ENCODE measurements at regions not wholly inside any gene's neighbourhood (a gene's known extent, or its start where the extent isn't known, plus 50 kb on each side); places are given as distances from the start of the nearest gene placed in this dataset.

DNA sequence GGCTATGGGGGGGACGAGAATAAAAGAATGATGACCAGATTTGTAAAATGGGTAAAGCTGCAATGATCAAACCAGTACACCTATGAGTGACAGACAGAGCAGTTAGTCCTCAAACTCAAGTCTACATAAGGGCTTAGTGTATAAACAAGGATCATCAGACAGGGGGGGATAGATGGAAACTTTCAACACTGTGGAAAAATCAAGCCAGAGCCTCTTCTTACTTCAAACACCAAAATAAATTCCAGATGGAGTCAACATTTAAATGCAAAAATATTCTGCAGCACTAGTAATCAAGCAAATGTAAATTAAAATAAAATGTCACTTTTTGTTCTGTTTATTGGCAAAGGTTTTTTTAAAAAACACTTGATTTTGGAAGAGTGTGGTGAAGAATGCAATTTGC is 205.9 kb upstream of the RGMA start:
- no peak for DNase-seq
- H3K4me3 ChIP-seq (ENCODE audit: low read depth, low read length), result no peak overlapping the region
- no peak overlapping the region for H3K27ac ChIP-seq
- H3K27me3 ChIP-seq (replicated peaks), result no peaks in the 10 kb centered on the region
- TF ChIP-seq, protein P1, sequence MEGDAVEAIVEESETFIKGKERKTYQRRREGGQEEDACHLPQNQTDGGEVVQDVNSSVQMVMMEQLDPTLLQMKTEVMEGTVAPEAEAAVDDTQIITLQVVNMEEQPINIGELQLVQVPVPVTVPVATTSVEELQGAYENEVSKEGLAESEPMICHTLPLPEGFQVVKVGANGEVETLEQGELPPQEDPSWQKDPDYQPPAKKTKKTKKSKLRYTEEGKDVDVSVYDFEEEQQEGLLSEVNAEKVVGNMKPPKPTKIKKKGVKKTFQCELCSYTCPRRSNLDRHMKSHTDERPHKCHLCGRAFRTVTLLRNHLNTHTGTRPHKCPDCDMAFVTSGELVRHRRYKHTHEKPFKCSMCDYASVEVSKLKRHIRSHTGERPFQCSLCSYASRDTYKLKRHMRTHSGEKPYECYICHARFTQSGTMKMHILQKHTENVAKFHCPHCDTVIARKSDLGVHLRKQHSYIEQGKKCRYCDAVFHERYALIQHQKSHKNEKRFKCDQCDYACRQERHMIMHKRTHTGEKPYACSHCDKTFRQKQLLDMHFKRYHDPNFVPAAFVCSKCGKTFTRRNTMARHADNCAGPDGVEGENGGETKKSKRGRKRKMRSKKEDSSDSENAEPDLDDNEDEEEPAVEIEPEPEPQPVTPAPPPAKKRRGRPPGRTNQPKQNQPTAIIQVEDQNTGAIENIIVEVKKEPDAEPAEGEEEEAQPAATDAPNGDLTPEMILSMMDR (IDR thresholded peaks at IDR 0.05; ENCODE audit: low read depth, low read length, missing control alignments), result no peak
- H3K36me3 ChIP-seq (replicated peaks), result no peaks in the 10 kb centered on the region
- in situ Hi-C loops (cut with HindIII; ENCODE audit: low pct_ligation_motif_present, low sequenced_read_pairs), result no loop called here

DNA sequence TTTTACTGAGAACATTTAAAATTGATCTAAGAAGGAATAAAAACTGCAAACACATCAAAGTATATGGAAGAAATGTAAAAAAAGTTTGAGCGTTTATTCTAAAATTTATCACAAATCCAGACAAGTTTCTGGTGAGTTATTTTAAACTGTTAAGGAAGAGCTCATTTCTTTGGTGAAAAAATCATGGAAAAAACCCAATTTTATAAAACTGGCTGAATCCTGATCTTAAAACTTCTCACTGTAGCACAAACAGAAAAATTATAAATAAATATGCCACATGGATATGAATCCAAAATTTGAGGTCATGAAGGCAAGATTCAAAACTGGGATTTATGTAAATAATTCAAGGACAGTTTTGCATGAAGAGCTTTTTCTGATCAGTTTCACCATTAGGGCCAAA is 205.1 kb upstream of the RGMA start:
- in situ Hi-C loops (cut with HindIII; ENCODE audit: low pct_ligation_motif_present, low sequenced_read_pairs), result no loop called here
- Histone ChIP-seq H3K27me3 (replicated peaks) (no peaks in the 10 kb centered on the region), H3K4me3 (ENCODE audit: low read depth, low read length) (no peak overlapping the region), H3K36me3 (replicated peaks) (no peaks in the 10 kb centered on the region), H3K27ac (no peak overlapping the region)
- TF ChIP-seq, protein P1 (IDR thresholded peaks at IDR 0.05; ENCODE audit: low read depth, low read length, missing control alignments), result no peak
- no peak for DNase-seq

DNA sequence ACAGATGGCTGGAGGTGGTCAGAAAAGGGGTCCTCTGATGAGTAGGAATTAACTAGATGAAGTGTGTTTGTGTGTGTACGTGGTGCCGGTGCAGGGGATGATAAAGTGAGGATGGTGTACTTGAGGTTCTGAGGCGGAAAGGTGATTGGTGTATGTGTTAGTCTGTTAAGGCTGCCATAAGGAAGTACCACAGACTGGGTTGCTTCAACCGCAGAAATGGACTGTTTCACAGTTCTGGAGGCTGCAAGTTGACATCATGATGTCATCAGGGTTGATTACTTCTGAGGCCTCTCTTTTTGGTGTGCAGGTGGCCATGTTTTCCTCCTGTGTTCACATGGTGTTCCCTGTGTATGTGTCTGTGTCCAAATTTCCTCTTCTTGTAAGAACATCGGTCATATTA is 202.4 kb upstream of the RGMA start:
- TF ChIP-seq, protein P1 (IDR thresholded peaks at IDR 0.05; ENCODE audit: low read depth, low read length, missing control alignments), result no peak
- in situ Hi-C loops (cut with HindIII; ENCODE audit: low pct_ligation_motif_present, low sequenced_read_pairs), result no loop called here
- no peak overlapping the region for H3K4me3 ChIP-seq (ENCODE audit: low read depth, low read length)
- H3K27me3 ChIP-seq (replicated peaks), result no peaks in the 10 kb centered on the region
- DNase-seq, result no peak
- no peaks in the 10 kb centered on the region for H3K36me3 ChIP-seq (replicated peaks)
- no peak overlapping the region for H3K27ac ChIP-seq

DNA sequence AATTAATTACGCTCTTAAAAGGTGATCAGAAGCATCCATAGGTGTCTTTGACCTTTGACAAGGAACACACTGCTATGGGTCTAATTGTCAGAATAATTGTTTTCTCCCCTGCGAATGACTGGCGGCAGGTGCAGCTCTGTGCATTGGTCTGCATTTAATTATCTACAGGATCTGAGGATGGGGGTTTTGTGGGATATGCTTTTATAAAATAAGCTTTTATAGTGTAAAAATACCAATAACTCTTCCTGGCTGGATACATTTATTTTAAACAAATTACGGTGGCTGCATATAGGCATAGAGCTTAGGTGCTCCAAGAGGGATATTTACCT is 201.6 kb upstream of the RGMA start:
- DNase-seq, result no peak
- in situ Hi-C loops (cut with HindIII; ENCODE audit: low pct_ligation_motif_present, low sequenced_read_pairs), result no loop called here
- H3K27ac ChIP-seq, result no peak overlapping the region

DNA sequence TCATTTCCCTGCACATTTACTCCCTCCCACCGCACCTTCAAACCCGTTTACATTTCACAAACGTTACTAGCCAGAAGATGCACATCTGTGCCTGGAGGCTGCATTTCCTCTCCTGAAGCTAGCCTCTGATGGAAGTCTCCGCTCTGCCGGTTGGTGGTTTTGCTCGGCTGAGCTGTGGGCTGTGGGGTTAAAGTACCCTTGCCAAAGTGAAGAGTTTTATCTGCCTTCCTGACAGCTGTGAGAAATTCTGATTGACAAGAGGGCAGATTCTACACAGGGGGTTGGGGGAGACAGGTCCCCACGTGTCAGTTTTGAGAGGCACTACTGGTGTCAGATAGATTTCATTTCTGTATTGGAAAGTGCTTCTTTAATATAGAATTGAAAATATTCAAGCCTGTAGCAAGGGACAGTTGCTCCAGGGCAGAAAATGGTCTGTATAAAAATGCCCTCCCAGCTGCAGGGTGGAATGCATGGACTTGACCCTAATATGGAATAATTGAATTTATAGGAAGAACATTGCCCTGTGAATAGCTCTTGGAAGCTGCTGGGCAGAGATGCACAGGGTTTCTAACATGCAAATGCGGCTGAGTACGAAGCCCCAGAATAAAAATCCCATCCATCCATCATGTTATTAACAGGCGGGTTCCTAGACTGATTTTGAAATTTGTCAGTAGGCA is 201.1 kb upstream of the RGMA start:
- H3K27me3 ChIP-seq (replicated peaks), result no peaks in the 10 kb centered on the region
- H3K36me3 ChIP-seq (replicated peaks), result no peaks in the 10 kb centered on the region
- TF ChIP-seq, protein P1 (IDR thresholded peaks at IDR 0.05; ENCODE audit: low read depth, low read length, missing control alignments), result no peak
- no peak overlapping the region for H3K27ac ChIP-seq
- no peak for DNase-seq
- in situ Hi-C loops (cut with HindIII; ENCODE audit: low pct_ligation_motif_present, low sequenced_read_pairs), result no loop called here
- H3K4me3 ChIP-seq (ENCODE audit: low read depth, low read length), result no peak overlapping the region

More for the DNA sequence above, 201.6 kb upstream of the RGMA start:
- H3K4me3 ChIP-seq (ENCODE audit: low read depth, low read length), result no peak overlapping the region
- no peaks in the 10 kb centered on the region for H3K27me3 ChIP-seq (replicated peaks)
- TF ChIP-seq, protein P1 (IDR thresholded peaks at IDR 0.05; ENCODE audit: low read depth, low read length, missing control alignments), result no peak
- no peaks in the 10 kb centered on the region for H3K36me3 ChIP-seq (replicated peaks)

DNA sequence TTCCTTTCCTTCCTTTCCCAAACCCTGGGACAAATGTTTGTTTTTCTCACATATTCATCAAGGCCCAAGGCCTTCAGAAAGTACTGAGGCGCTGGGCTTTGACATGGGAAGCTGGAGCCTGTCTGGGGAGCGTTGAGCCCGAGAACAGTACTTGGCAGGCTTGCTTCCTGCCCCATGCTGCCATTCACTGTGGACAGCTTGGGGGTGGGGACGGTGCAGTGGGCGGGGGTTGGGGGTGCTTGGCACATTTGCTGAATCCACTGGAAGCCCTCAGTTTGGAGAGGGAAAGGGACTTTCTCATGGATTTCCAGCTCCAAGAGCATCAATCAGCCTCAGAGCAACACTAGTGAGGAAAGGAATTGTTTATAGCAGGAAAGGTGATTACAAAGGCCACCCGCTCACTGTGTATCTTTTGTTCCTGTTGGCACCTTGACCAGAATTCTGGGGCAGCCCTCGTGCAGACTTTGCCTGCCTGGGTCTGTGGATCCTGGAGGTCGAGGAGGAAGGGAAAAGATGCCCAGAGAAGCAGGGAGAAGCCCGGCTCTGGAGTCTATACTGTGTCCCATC is 199.8 kb upstream of the RGMA start:
- DNase-seq, result no peak
- H3K36me3 ChIP-seq (replicated peaks), result no peaks in the 10 kb centered on the region
- TF ChIP-seq, protein P1 (IDR thresholded peaks at IDR 0.05; ENCODE audit: low read depth, low read length, missing control alignments), result no peak
- no peak overlapping the region for H3K4me3 ChIP-seq (ENCODE audit: low read depth, low read length)
- no peaks in the 10 kb centered on the region for H3K27me3 ChIP-seq (replicated peaks)
- in situ Hi-C loops (cut with HindIII; ENCODE audit: low pct_ligation_motif_present, low sequenced_read_pairs), result no loop called here
- no peak overlapping the region for H3K27ac ChIP-seq

Data from brain microvascular endothelial cell (primary cell).